ENCODE measurements at regions not wholly inside any gene's neighbourhood (a gene's known extent, or its start where the extent isn't known, plus 50 kb on each side); places are given as distances from the start of the nearest gene placed in this dataset.

- in situ Hi-C loops (cut with MboI) = no loop called here
- 21 to 24% methylated on average over 6 of the region's 6 CpGs for WGBS, 2 experiments (ENCODE audit: low coverage in 1 of 2, low lambda C conversion rate in 2 of 2, missing lambda C conversion rate in 2 of 2)
- no peak overlapping the region for H3K27ac ChIP-seq
Observed at GRCh38 chr7:156147104-156147503, 334.8 kb upstream of the SHH start.

GRCh38 chr7:156145996-156146395 is 333.7 kb upstream of the SHH start:
- no peak overlapping the region for H3K9ac ChIP-seq
- no peaks in the 10 kb centered on the region for H3K36me3 ChIP-seq (ENCODE audit: low read depth)
- no peaks in the 10 kb centered on the region for H3K27me3 ChIP-seq (replicated peaks; ENCODE audit: insufficient read depth)
- no peak overlapping the region for H3K4me2 ChIP-seq (ENCODE audit: unreplicated experiment)
- no peak overlapping the region for H3K4me3 ChIP-seq
- no peaks in the 10 kb centered on the region for H3K9me2 ChIP-seq (ENCODE audit: insufficient read depth)
- no peaks in the 10 kb centered on the region for H3K79me2 ChIP-seq (ENCODE audit: insufficient read depth)
- TF ChIP-seq EZH2phosphoT487 (IDR thresholded peaks at IDR 0.05; ENCODE audit: insufficient read depth, low read depth) = no peak
- TF ChIP-seq EZH2 (IDR thresholded peaks at IDR 0.05; ENCODE audit: insufficient read depth, poor library complexity, severe bottlenecking) = no peak
- no peaks in the 10 kb centered on the region for H4K20me1 ChIP-seq (ENCODE audit: insufficient read depth)
- no peak overlapping the region for H3K27ac ChIP-seq
- in situ Hi-C loops (cut with MboI) = no loop called here
- no peaks in the 10 kb centered on the region for H3K9me3 ChIP-seq (ENCODE audit: low read depth)
- DNase-seq = no peak
- WGBS, 2 experiments (ENCODE audit: low coverage in 1 of 2, low lambda C conversion rate in 2 of 2, missing lambda C conversion rate in 2 of 2) = 22 to 35% methylated on average over 8 of the region's 8 CpGs
- H3F3A ChIP-seq (ENCODE audit: insufficient read depth) = no peaks in the 10 kb centered on the region
- no peaks in the 10 kb centered on the region for H3K4me1 ChIP-seq (ENCODE audit: insufficient read depth)
- no peak overlapping the region for H2AFZ ChIP-seq

More at GRCh38 chr7:156147104-156147503, 334.8 kb upstream of the SHH start:
- DNase-seq = no peak
- no peak overlapping the region for H3K4me3 ChIP-seq
- H2AFZ ChIP-seq = no peak overlapping the region
- no peaks in the 10 kb centered on the region for H3K36me3 ChIP-seq (ENCODE audit: low read depth)
- H3K9ac ChIP-seq = no peak overlapping the region
- H4K20me1 ChIP-seq (ENCODE audit: insufficient read depth) = no peaks in the 10 kb centered on the region
- no peaks in the 10 kb centered on the region for H3K9me2 ChIP-seq (ENCODE audit: insufficient read depth)
- H3K9me3 ChIP-seq (ENCODE audit: low read depth) = no peaks in the 10 kb centered on the region
- no peaks in the 10 kb centered on the region for H3K4me1 ChIP-seq (ENCODE audit: insufficient read depth)
- no peak overlapping the region for H3K4me2 ChIP-seq (ENCODE audit: unreplicated experiment)
- H3F3A ChIP-seq (ENCODE audit: insufficient read depth) = no peaks in the 10 kb centered on the region
- no peaks in the 10 kb centered on the region for H3K79me2 ChIP-seq (ENCODE audit: insufficient read depth)
- no peaks in the 10 kb centered on the region for H3K27me3 ChIP-seq (replicated peaks; ENCODE audit: insufficient read depth)
- no peak for TF ChIP-seq EZH2phosphoT487 (IDR thresholded peaks at IDR 0.05; ENCODE audit: insufficient read depth, low read depth)
- no peak for TF ChIP-seq EZH2 (IDR thresholded peaks at IDR 0.05; ENCODE audit: insufficient read depth, poor library complexity, severe bottlenecking)

GRCh38 chr7:156145184-156145583 is 332.9 kb upstream of the SHH start:
- Histone ChIP-seq H3K27me3 (replicated peaks; ENCODE audit: insufficient read depth) (no peaks in the 10 kb centered on the region), H3K9me2 (ENCODE audit: insufficient read depth) (no peaks in the 10 kb centered on the region), H4K20me1 (ENCODE audit: insufficient read depth) (no peaks in the 10 kb centered on the region), H3K4me1 (ENCODE audit: insufficient read depth) (no peaks in the 10 kb centered on the region), H2AFZ (no peak overlapping the region), H3K27ac (no peak overlapping the region), H3K4me2 (ENCODE audit: unreplicated experiment) (no peak overlapping the region), H3K9me3 (ENCODE audit: low read depth) (no peaks in the 10 kb centered on the region), H3K79me2 (ENCODE audit: insufficient read depth) (no peaks in the 10 kb centered on the region), H3K9ac (no peak overlapping the region), H3K36me3 (ENCODE audit: low read depth) (no peaks in the 10 kb centered on the region), H3F3A (ENCODE audit: insufficient read depth) (no peaks in the 10 kb centered on the region), H3K4me3 (no peak overlapping the region)
- in situ Hi-C loops (cut with MboI) = no loop called here
- DNase-seq = no peak
- TF ChIP-seq EZH2 (IDR thresholded peaks at IDR 0.05; ENCODE audit: insufficient read depth, poor library complexity, severe bottlenecking) (no peak), EZH2phosphoT487 (IDR thresholded peaks at IDR 0.05; ENCODE audit: insufficient read depth, low read depth) (no peak)
- 28 to 29% methylated on average over 6 of the region's 6 CpGs for WGBS, 2 experiments (ENCODE audit: low coverage in 1 of 2, low lambda C conversion rate in 2 of 2, missing lambda C conversion rate in 2 of 2)

- WGBS, 2 experiments (ENCODE audit: low coverage in 1 of 2, low lambda C conversion rate in 2 of 2, missing lambda C conversion rate in 2 of 2) = 21 to 26% methylated on average over 7 of the region's 7 CpGs
- in situ Hi-C loops (cut with MboI) = no loop called here
- TF ChIP-seq EZH2 (IDR thresholded peaks at IDR 0.05; ENCODE audit: insufficient read depth, poor library complexity, severe bottlenecking) (no peak), EZH2phosphoT487 (IDR thresholded peaks at IDR 0.05; ENCODE audit: insufficient read depth, low read depth) (no peak)
Observed at GRCh38 chr7:156143683-156144082, 331.4 kb upstream of the SHH start.

GRCh38 chr7:156143158-156143557 is 330.9 kb upstream of the SHH start:
- TF ChIP-seq EZH2 (IDR thresholded peaks at IDR 0.05; ENCODE audit: insufficient read depth, poor library complexity, severe bottlenecking) = no peak
- TF ChIP-seq EZH2phosphoT487 (IDR thresholded peaks at IDR 0.05; ENCODE audit: insufficient read depth, low read depth) = no peak
- in situ Hi-C loops (cut with MboI) = no loop called here
- no peaks in the 10 kb centered on the region for H3K36me3 ChIP-seq (ENCODE audit: low read depth)
- 57 to 59% methylated on average over 22 to 25 of the region's 25 CpGs for WGBS, 2 experiments (ENCODE audit: low coverage in 1 of 2, low lambda C conversion rate in 2 of 2, missing lambda C conversion rate in 2 of 2)
- H3K4me1 ChIP-seq (ENCODE audit: insufficient read depth) = no peaks in the 10 kb centered on the region
- H2AFZ ChIP-seq = no peak overlapping the region
- no peaks in the 10 kb centered on the region for H3K27me3 ChIP-seq (replicated peaks; ENCODE audit: insufficient read depth)
- H3K9me3 ChIP-seq (ENCODE audit: low read depth) = no peaks in the 10 kb centered on the region
- H3K4me3 ChIP-seq = no peak overlapping the region
- H4K20me1 ChIP-seq (ENCODE audit: insufficient read depth) = no peaks in the 10 kb centered on the region
- no peaks in the 10 kb centered on the region for H3K9me2 ChIP-seq (ENCODE audit: insufficient read depth)
- H3K27ac ChIP-seq = no peak overlapping the region
- H3K9ac ChIP-seq = no peak overlapping the region
- H3K4me2 ChIP-seq (ENCODE audit: unreplicated experiment) = no peak overlapping the region
- no peaks in the 10 kb centered on the region for H3F3A ChIP-seq (ENCODE audit: insufficient read depth)
- DNase-seq = no peak
- no peaks in the 10 kb centered on the region for H3K79me2 ChIP-seq (ENCODE audit: insufficient read depth)

More at GRCh38 chr7:156143683-156144082, 331.4 kb upstream of the SHH start:
- Histone ChIP-seq H3K36me3 (ENCODE audit: low read depth) (no peaks in the 10 kb centered on the region), H3K9me2 (ENCODE audit: insufficient read depth) (no peaks in the 10 kb centered on the region), H3K27me3 (replicated peaks; ENCODE audit: insufficient read depth) (no peaks in the 10 kb centered on the region), H3K79me2 (ENCODE audit: insufficient read depth) (no peaks in the 10 kb centered on the region), H3K9ac (no peak overlapping the region), H3K27ac (no peak overlapping the region), H3K4me2 (ENCODE audit: unreplicated experiment) (no peak overlapping the region), H3K9me3 (ENCODE audit: low read depth) (no peaks in the 10 kb centered on the region), H3K4me3 (no peak overlapping the region), H4K20me1 (ENCODE audit: insufficient read depth) (no peaks in the 10 kb centered on the region), H3F3A (ENCODE audit: insufficient read depth) (no peaks in the 10 kb centered on the region), H3K4me1 (ENCODE audit: insufficient read depth) (no peaks in the 10 kb centered on the region), H2AFZ (no peak overlapping the region)
- no peak for DNase-seq

All from GM23248 (cell line).